Testis (tissue), 2 donors: ENCODE measurements at regions not wholly inside any gene's neighbourhood (a gene's known extent, or its start where the extent isn't known, plus 50 kb on each side); places are given as distances from the start of the nearest gene placed in this dataset.

Experiments used
- CTCF ChIP-seq, 3 experiments: fragments of 450-650 bp in 2 of 3; fragments of 200-600 bp in 1 of 3; sonication (generic) in 1 of 3; IDR thresholded peaks; one replicate each; pipeline ENCODE4 v1.5.1; 2016 to 2019; ENCODE audit warnings: antibody characterized with exemption in 3 of 3, mild to moderate bottlenecking in 2 of 3, moderate library complexity in 1 of 3
- POLR2A ChIP-seq: fragments of 450-650 bp; IDR thresholded peaks from one replicate; pipeline ENCODE4 v1.6.1; 2017; ENCODE audit warnings: antibody characterized with exemption, mild to moderate bottlenecking, moderate library complexity

DNA sequence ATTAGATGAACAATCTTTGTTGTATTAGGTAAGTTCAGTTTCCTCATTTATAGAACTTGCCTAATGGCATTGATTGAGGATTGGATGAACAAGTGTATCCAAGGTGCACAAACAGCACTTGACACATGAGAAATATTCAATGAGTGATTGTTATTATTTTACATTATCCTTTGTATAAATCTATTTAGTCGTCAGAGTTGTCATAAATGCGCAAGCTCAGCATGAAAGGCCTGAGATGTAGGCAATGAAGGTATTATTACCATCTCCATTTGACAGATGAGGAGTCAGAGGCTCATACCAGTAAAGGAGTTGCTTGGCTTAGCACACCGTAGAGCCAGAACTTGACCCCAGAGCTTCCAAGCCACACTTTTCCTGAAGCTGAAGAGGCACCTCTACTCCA is 291.4 kb downstream of the C1D start:
- no peak for TF ChIP-seq POLR2A
- TF ChIP-seq CTCF (IDR thresholded peaks at IDR 0.05) = no peak
